Mucosa of rectum (tissue), 2 donors: ENCODE measurements at regions not wholly inside any gene's neighbourhood (a gene's known extent, or its start where the extent isn't known, plus 50 kb on each side); places are given as distances from the start of the nearest gene placed in this dataset.
A peak's percentile ranks its signal among the peaks of the same experiment; 100 is the strongest.
"Not testable (repeated sequence)": the region's sequence is repeated elsewhere in the genome, so short reads cannot be mapped to it uniquely, and the experiment has no call there.

ENCODE experiments used
- H3K27ac ChIP-seq, 2 donors: one replicate each; pipeline ENCODE4 v1.7.0; 2013; ENCODE audit warnings: inconsistent platforms in 2 of 2, low read depth in 2 of 2, low read length in 2 of 2
- H3K27me3 ChIP-seq, 2 donors: one replicate each; pipeline ENCODE4 v1.7.0; 2013; ENCODE audit warnings: low read length in 2 of 2; ENCODE audit not compliant: control insufficient read depth in 2 of 2, insufficient read depth in 2 of 2
- H3K36me3 ChIP-seq, 2 donors: one replicate each; pipeline ENCODE4 v1.7.0; 2013; ENCODE audit warnings: low read length in 2 of 2; ENCODE audit not compliant: control insufficient read depth in 2 of 2, insufficient read depth in 2 of 2
- H3K4me1 ChIP-seq, 2 donors: one replicate each; pipeline ENCODE4 v1.7.0; 2013; ENCODE audit warnings: low read length in 2 of 2, mild to moderate bottlenecking in 1 of 2; ENCODE audit not compliant: control insufficient read depth in 2 of 2, insufficient read depth in 2 of 2
- H3K4me3 ChIP-seq, 2 donors: one replicate each; pipeline ENCODE4 v1.7.0; 2013; ENCODE audit warnings: low read length in 2 of 2
- H3K9ac ChIP-seq, 2 donors: one replicate each; pipeline ENCODE4 v1.7.0; 2013; ENCODE audit warnings: low read length in 2 of 2, low read depth in 1 of 2, mild to moderate bottlenecking in 1 of 2
- H3K9me3 ChIP-seq, 2 donors: one replicate each; pipeline ENCODE4 v1.7.0; 2013; ENCODE audit warnings: low read length in 2 of 2; ENCODE audit not compliant: control insufficient read depth in 2 of 2
- donor health status: healthy.
- donor health status: Normal muscosa, but diverticular disease.

- H3K27me3 ChIP-seq, result no peaks in the 10 kb centered on the region
- H3K9ac ChIP-seq, result no peak overlapping the region
- no peaks in the 10 kb centered on the region for H3K36me3 ChIP-seq
- H3K4me1 ChIP-seq, result no peaks in the 10 kb centered on the region
- H3K4me3 ChIP-seq, result no peak overlapping the region
- peak overlapping the region in 1 of 2 donors; percentile 10 for H3K27ac ChIP-seq
- H3K9me3 ChIP-seq, result no peaks in the 10 kb centered on the region
Observed at GRCh38 chr15:67944010-67944641, 104.3 kb upstream of the RNU6-1 start.

DNA sequence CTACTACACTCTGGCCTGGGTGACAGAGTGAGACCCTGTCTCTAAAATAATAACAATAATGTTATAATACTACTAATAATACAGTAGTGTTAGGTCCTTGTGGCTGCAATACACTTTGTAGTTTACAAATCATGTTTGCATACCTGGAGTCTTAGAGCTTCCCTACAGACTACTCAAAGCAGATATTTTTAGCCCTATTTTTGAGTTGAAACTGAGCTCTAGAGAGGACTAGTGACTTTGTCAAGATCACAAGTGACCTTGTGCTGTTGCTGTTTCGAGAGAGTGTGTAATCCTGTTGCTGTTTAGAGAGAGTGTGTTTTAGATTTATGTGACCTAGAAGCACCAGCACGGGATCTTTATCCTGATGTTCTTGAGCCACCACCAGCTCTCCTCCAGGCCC, 105.3 kb upstream of the RNU6-1 start:
- Histone ChIP-seq H3K27ac (no peak overlapping the region), H3K27me3 (no peaks in the 10 kb centered on the region)

GRCh38 chr15:67945951-67946700, 106.3 kb upstream of the RNU6-1 start:
- Histone ChIP-seq H3K9me3 (no peaks in the 10 kb centered on the region), H3K4me3 (no peak overlapping the region), H3K36me3 (no peaks in the 10 kb centered on the region), H3K27ac (no peak overlapping the region), H3K27me3 (no peaks in the 10 kb centered on the region), H3K4me1 (no peaks in the 10 kb centered on the region), H3K9ac (no peak overlapping the region)

More for the DNA sequence above, 105.3 kb upstream of the RNU6-1 start:
- H3K36me3 ChIP-seq, result no peaks in the 10 kb centered on the region
- H3K4me3 ChIP-seq, result no peak overlapping the region
- no peaks in the 10 kb centered on the region for H3K9me3 ChIP-seq
- H3K9ac ChIP-seq, result no peak overlapping the region
- no peaks in the 10 kb centered on the region for H3K4me1 ChIP-seq

GRCh38 chr15:67946701-67947100, 106.9 kb upstream of the RNU6-1 start:
- no peak overlapping the region for H3K9ac ChIP-seq
- no peak overlapping the region for H3K4me3 ChIP-seq
- H3K4me1 ChIP-seq, result no peaks in the 10 kb centered on the region
- no peak overlapping the region for H3K27ac ChIP-seq
- H3K27me3 ChIP-seq, result no peaks in the 10 kb centered on the region
- H3K36me3 ChIP-seq, result no peaks in the 10 kb centered on the region
- no peaks in the 10 kb centered on the region for H3K9me3 ChIP-seq

DNA sequence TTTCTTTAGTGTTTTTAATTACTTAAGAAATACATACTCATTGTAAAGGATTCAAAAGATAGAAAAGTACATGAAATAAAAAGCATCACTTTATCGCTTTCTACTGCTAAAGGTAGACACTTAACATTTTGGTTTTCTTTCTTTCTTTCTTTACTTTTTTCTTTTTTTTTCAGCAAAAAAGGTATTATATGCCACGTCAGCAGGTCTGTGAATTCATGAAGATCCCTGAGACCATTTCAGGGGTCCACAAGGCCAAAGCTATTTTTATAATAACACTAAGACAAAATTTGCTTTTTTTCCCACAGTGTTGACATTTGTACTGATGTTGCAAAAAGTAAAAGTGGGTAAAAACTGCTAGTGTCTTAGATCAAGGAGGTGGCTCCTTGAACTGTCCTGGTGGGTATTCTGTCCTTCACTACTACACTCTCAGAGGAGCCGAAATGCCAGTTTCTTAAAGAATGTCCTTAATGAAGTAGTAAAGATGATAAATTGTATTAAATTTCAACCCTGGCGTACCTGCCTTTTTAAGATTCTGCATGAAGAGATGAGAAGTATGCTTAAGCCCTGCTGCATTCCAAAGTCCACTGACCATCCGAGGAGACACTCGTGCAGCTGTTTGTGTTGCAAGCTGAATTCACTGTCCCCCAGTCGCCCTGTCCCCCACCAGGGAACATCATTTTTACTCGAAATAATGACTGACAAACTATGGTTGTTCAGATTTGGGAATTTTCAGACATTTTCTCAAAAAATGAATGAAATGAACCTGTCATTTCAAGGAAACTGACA, 106.7 kb upstream of the PIAS1 start:
- no peaks in the 10 kb centered on the region for H3K9me3 ChIP-seq
- no peak overlapping the region for H3K9ac ChIP-seq
- no peak overlapping the region for H3K27ac ChIP-seq
- no peaks in the 10 kb centered on the region for H3K27me3 ChIP-seq
- no peak overlapping the region for H3K4me3 ChIP-seq
- H3K36me3 ChIP-seq, result no peaks in the 10 kb centered on the region
- no peaks in the 10 kb centered on the region for H3K4me1 ChIP-seq

DNA sequence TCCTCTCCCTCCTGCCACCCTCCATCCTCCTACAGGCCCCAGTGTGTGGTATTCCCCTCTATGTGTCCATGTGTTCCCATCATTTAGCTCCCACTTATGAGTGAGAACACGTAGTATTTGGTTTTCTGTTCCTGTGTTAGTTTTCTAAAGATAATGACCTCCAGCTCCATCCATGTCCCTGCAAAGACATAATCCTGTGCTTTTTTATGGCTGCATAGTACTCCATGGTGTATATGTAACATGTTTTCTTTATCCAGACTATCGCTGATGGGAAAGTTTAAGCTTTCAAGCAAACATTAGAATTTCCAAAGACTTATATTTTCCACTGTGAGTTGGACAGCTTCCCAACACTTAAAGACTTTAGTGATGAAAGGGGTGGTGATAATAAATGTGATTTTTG, 105.9 kb upstream of the PIAS1 start:
- Histone ChIP-seq H3K9me3 (no peaks in the 10 kb centered on the region), H3K9ac (no peak overlapping the region), H3K27ac (no peak overlapping the region), H3K36me3 (no peaks in the 10 kb centered on the region), H3K4me1 (no peaks in the 10 kb centered on the region), H3K27me3 (no peaks in the 10 kb centered on the region), H3K4me3 (no peak overlapping the region)

DNA sequence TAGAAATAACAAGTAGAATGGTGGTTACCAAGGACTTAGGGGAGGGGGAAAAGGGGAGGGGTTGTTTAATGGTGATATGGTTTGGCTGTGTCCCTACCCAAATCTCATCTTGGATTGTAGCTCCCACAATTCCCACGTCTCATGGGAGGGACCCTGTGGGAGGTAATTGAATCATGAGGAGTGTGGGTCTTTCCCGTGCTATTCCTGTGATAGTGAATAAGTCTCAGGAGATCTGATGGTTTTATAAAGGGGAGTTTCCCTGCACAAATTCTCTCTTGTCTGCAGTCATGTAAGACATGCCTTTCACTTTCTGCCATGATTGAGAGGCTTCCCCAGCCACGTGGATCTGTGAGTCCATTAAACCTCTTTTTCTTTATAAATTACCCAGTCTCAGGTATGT, 102.9 kb upstream of the PIAS1 start:
- not testable (repeated sequence) for H3K27ac ChIP-seq, H3K4me3 ChIP-seq, H3K4me1 ChIP-seq, H3K36me3 ChIP-seq, H3K27me3 ChIP-seq, H3K9me3 ChIP-seq, H3K9ac ChIP-seq

DNA sequence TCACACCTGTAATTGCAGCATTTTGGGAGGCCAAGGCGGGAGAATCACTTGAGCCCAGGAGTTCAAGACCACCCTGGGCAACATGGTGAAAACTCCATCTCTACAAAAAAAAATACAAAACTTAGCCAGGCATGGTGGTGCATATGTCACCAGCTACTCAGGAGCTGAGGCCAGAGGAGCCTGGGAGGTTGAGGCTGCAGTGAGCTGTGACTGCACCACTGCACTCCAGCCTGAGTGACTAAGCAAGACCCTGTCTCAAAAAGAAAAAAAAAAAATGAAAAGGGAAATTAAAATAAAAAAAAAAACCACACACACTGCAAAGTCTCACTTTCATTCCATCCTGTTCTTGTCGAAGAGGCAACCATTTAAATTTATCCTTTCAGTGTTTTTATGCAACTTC, 100.8 kb upstream of the PIAS1 start:
- H3K9ac ChIP-seq, result no peak overlapping the region
- no peaks in the 10 kb centered on the region for H3K4me1 ChIP-seq
- no peak overlapping the region for H3K4me3 ChIP-seq
- no peaks in the 10 kb centered on the region for H3K9me3 ChIP-seq
- no peak overlapping the region for H3K27ac ChIP-seq
- no peaks in the 10 kb centered on the region for H3K27me3 ChIP-seq
- H3K36me3 ChIP-seq, result no peaks in the 10 kb centered on the region

GRCh38 chr15:67955252-67955651, 98.9 kb upstream of the PIAS1 start:
- Histone ChIP-seq H3K36me3 (no peaks in the 10 kb centered on the region), H3K9ac (no peak overlapping the region), H3K27me3 (no peaks in the 10 kb centered on the region), H3K9me3 (no peaks in the 10 kb centered on the region), H3K4me1 (no peaks in the 10 kb centered on the region), H3K4me3 (no peak overlapping the region), H3K27ac (no peak overlapping the region)

DNA sequence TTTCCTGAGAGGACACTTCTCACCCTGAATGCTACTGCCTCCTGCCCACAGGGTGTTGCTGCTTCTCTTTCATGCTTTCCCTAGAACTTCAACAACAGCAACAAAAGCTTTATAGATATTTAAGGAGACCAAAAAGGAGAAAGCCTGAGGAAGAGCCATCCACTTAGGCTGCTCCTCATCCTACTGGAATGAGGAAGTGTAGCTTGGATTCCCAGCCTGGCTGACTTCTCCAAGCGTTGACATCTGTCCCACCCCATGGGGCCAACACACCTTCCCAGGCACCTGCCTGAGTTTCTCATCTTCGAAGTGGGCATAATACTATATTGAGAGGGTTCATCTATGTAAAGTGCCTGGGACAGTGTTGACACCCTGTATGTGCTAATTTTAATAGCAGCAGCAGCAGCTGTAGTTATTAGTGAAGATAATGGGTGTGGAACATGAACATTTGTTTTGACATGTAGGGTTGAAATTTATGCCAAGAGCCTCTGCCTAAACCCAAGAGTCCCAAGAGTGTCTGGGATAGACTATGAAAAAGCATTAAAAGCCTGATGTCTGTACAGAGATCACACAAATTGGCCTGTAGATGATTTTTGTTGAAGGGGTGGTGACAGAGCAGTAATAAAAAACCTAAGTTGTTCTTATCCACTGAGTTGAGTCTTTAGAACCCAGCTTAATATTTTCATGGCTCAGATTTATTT, 96.5 kb upstream of the PIAS1 start:
- Histone ChIP-seq H3K27me3 (no peaks in the 10 kb centered on the region), H3K4me1 (no peaks in the 10 kb centered on the region), H3K4me3 (no peak overlapping the region), H3K27ac (no peak overlapping the region), H3K9ac (no peak overlapping the region), H3K9me3 (no peaks in the 10 kb centered on the region), H3K36me3 (no peaks in the 10 kb centered on the region)
